ENCODE measurements at regions not wholly inside any gene's neighbourhood (a gene's known extent, or its start where the extent isn't known, plus 50 kb on each side); places are given as distances from the start of the nearest gene placed in this dataset.
"Not testable (repeated sequence)": the region's sequence is repeated elsewhere in the genome, so short reads cannot be mapped to it uniquely, and the experiment has no call there.

DNA sequence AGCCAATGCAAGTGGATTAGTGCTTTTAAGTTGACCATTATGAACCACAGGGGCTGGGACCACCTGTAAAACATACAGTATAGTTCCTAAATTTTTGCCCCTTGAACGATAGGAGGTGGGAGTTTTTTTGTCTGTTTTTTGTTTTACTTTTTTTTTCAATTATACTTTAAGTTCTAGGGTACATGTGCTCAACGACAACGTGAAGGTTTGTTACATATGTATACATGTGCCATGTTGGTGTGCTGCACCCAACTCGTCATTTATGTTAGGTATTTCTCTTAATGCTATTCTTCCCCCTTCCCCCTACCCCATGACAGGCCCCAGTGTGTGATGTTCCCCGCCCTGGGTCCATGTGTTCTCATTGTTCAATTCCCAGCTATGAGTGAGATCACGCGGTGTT is 1797.9 kb upstream of the PIK3C3 start:
- no peaks in the 10 kb centered on the region for H3K27me3 ChIP-seq (replicated peaks; ENCODE audit: control insufficient read depth, insufficient read depth, low read length, poor library complexity, severe bottlenecking)
- H3K27ac ChIP-seq (ENCODE audit: insufficient read depth, low read length, poor library complexity, severe bottlenecking): no peak overlapping the region
- no peak overlapping the region for H3K4me3 ChIP-seq (ENCODE audit: insufficient read depth, low read depth, low read length, poor library complexity, severe bottlenecking)
- H3K9me3 ChIP-seq (ENCODE audit: control insufficient read depth, low read length): no peaks in the 10 kb centered on the region
- H3K36me3 ChIP-seq (ENCODE audit: control insufficient read depth, insufficient read depth, low read length): no peaks in the 10 kb centered on the region
- DNase-seq: no peak
- no peaks in the 10 kb centered on the region for H3K4me1 ChIP-seq (ENCODE audit: control insufficient read depth, insufficient read depth, low read length, poor library complexity, severe bottlenecking)

GRCh38 chr18:40152859-40153258 is 1802.2 kb upstream of the PIK3C3 start:
- no peaks in the 10 kb centered on the region for H3K27me3 ChIP-seq (replicated peaks; ENCODE audit: control insufficient read depth, insufficient read depth, low read length, poor library complexity, severe bottlenecking)
- no peak overlapping the region for H3K27ac ChIP-seq (ENCODE audit: insufficient read depth, low read length, poor library complexity, severe bottlenecking)
- H3K36me3 ChIP-seq (ENCODE audit: control insufficient read depth, insufficient read depth, low read length): no peaks in the 10 kb centered on the region
- no peak for DNase-seq
- H3K4me1 ChIP-seq (ENCODE audit: control insufficient read depth, insufficient read depth, low read length, poor library complexity, severe bottlenecking): no peaks in the 10 kb centered on the region
- H3K9me3 ChIP-seq (ENCODE audit: control insufficient read depth, low read length): no peaks in the 10 kb centered on the region
- H3K4me3 ChIP-seq (ENCODE audit: insufficient read depth, low read depth, low read length, poor library complexity, severe bottlenecking): no peak overlapping the region

DNA sequence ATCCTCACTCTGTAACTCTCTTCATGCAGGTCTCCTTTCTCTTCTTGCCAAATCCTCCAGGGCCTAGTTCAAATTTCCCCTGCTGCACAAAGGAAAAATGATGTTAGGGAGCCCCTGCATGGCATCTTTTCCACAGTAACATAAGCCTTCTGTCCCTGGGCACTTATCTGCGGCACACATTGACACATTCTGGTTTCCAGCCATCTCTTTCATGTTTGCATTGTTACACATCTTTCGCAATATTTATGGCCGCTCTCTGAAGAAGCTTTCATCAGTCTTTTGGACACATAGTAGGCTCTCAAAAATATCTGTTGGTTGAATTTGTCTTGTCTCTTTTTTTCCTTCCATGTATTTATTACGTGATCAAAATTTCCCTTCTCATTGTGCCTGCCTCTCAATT is 1806.1 kb upstream of the PIK3C3 start:
- no peaks in the 10 kb centered on the region for H3K36me3 ChIP-seq (ENCODE audit: control insufficient read depth, insufficient read depth, low read length)
- no peaks in the 10 kb centered on the region for H3K9me3 ChIP-seq (ENCODE audit: control insufficient read depth, low read length)
- no peaks in the 10 kb centered on the region for H3K4me1 ChIP-seq (ENCODE audit: control insufficient read depth, insufficient read depth, low read length, poor library complexity, severe bottlenecking)
- H3K4me3 ChIP-seq (ENCODE audit: insufficient read depth, low read depth, low read length, poor library complexity, severe bottlenecking): no peak overlapping the region
- DNase-seq: no peak
- H3K27me3 ChIP-seq (replicated peaks; ENCODE audit: control insufficient read depth, insufficient read depth, low read length, poor library complexity, severe bottlenecking): no peaks in the 10 kb centered on the region
- no peak overlapping the region for H3K27ac ChIP-seq (ENCODE audit: insufficient read depth, low read length, poor library complexity, severe bottlenecking)

GRCh38 chr18:40133253-40133652 is 1821.8 kb upstream of the PIK3C3 start:
- Histone ChIP-seq H3K36me3 (ENCODE audit: control insufficient read depth, insufficient read depth, low read length) (no peaks in the 10 kb centered on the region), H3K4me1 (ENCODE audit: control insufficient read depth, insufficient read depth, low read length, poor library complexity, severe bottlenecking) (no peaks in the 10 kb centered on the region), H3K4me3 (ENCODE audit: insufficient read depth, low read depth, low read length, poor library complexity, severe bottlenecking) (no peak overlapping the region), H3K27me3 (replicated peaks; ENCODE audit: control insufficient read depth, insufficient read depth, low read length, poor library complexity, severe bottlenecking) (no peaks in the 10 kb centered on the region), H3K9me3 (ENCODE audit: control insufficient read depth, low read length) (no peaks in the 10 kb centered on the region), H3K27ac (ENCODE audit: insufficient read depth, low read length, poor library complexity, severe bottlenecking) (no peak overlapping the region)
- DNase-seq: no peak

GRCh38 chr18:40132438-40132837 is 1822.6 kb upstream of the PIK3C3 start:
- H3K9me3 ChIP-seq (ENCODE audit: control insufficient read depth, low read length); H3K4me1 ChIP-seq (ENCODE audit: control insufficient read depth, insufficient read depth, low read length, poor library complexity, severe bottlenecking); DNase-seq; H3K4me3 ChIP-seq (ENCODE audit: insufficient read depth, low read depth, low read length, poor library complexity, severe bottlenecking); H3K36me3 ChIP-seq (ENCODE audit: control insufficient read depth, insufficient read depth, low read length); H3K27ac ChIP-seq (ENCODE audit: insufficient read depth, low read length, poor library complexity, severe bottlenecking); H3K27me3 ChIP-seq (replicated peaks; ENCODE audit: control insufficient read depth, insufficient read depth, low read length, poor library complexity, severe bottlenecking): not testable (repeated sequence)

DNA sequence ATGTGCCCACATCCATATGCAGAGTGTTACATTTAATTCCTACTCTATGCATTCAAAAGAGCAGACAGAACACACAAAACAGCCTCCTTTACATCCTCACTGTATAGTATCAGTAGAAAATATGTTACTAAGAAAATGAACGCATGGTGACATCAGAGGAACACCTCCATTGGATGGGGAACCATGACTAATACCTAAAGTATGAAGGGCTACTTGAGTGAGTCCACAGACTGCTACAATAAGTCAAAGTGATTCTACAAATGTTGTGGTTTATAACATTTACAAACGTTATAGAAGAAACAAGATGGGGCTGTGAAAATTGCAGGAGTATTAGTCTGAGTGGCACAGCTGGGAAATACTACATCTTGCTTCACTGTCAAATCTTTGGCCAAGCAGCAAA is 1830.9 kb upstream of the PIK3C3 start:
- Histone ChIP-seq H3K4me3 (ENCODE audit: insufficient read depth, low read depth, low read length, poor library complexity, severe bottlenecking) (no peak overlapping the region), H3K36me3 (ENCODE audit: control insufficient read depth, insufficient read depth, low read length) (no peaks in the 10 kb centered on the region), H3K27ac (ENCODE audit: insufficient read depth, low read length, poor library complexity, severe bottlenecking) (no peak overlapping the region), H3K4me1 (ENCODE audit: control insufficient read depth, insufficient read depth, low read length, poor library complexity, severe bottlenecking) (no peaks in the 10 kb centered on the region), H3K9me3 (ENCODE audit: control insufficient read depth, low read length) (peaks cover 6% of the 10 kb centered on the region), H3K27me3 (replicated peaks; ENCODE audit: control insufficient read depth, insufficient read depth, low read length, poor library complexity, severe bottlenecking) (no peaks in the 10 kb centered on the region)
- no peak for DNase-seq

DNA sequence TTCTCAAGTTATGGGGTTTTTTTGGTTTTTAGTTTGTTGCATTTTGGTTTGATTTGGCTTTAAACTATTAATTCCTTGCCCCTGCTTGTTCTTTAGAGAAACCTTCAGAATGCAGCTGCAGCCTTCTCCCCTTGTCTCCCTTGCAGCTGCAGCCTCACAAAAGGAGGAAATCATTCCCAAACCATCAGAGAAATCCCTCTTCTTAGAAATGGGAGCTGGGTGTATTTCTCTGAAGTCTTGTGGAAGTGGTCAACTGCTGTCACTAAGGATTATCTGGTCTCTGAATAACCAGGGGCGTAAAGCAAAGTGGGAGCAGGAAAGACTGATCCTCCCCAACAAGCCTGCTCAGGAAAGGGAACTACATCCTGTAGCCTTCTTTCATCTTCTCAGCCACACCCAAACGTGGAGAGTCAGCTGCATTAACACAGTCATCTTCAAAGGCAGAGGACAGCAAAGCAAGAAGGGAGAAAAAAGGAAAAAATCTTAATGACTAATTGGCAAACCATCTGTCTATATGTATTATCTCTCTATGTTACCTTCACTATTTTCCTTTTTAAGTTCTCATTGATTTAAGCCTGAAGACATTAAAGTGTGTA is 1834.1 kb upstream of the PIK3C3 start:
- Histone ChIP-seq H3K4me3 (ENCODE audit: insufficient read depth, low read depth, low read length, poor library complexity, severe bottlenecking) (no peak overlapping the region), H3K27me3 (replicated peaks; ENCODE audit: control insufficient read depth, insufficient read depth, low read length, poor library complexity, severe bottlenecking) (no peaks in the 10 kb centered on the region), H3K36me3 (ENCODE audit: control insufficient read depth, insufficient read depth, low read length) (no peaks in the 10 kb centered on the region), H3K27ac (ENCODE audit: insufficient read depth, low read length, poor library complexity, severe bottlenecking) (no peak overlapping the region), H3K9me3 (ENCODE audit: control insufficient read depth, low read length) (peaks cover 6% of the 10 kb centered on the region), H3K4me1 (ENCODE audit: control insufficient read depth, insufficient read depth, low read length, poor library complexity, severe bottlenecking) (no peaks in the 10 kb centered on the region)
- no peak for DNase-seq

DNA sequence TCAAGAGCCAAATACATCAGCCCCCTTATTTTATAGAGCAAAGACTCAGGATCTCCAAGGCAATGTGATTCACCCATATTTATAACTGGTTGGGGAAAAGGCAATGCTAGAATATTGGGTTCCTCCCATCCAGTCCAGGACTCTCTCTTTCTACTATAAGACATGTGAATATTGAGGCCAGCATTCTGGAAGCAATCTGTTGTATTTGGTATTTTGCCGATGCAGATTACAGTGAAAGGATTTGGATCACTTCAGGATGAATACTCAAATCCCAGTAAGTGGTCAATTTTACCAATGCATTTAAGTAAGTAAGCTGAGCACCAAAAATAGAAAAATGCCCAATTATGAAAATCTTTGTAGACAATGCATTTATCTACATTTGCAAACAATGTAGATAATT is 1834.7 kb upstream of the PIK3C3 start:
- no peaks in the 10 kb centered on the region for H3K27me3 ChIP-seq (replicated peaks; ENCODE audit: control insufficient read depth, insufficient read depth, low read length, poor library complexity, severe bottlenecking)
- no peak overlapping the region for H3K4me3 ChIP-seq (ENCODE audit: insufficient read depth, low read depth, low read length, poor library complexity, severe bottlenecking)
- peaks cover 6% of the 10 kb centered on the region for H3K9me3 ChIP-seq (ENCODE audit: control insufficient read depth, low read length)

GRCh38 chr18:40119581-40119980 is 1835.5 kb upstream of the PIK3C3 start:
- not testable (repeated sequence) for H3K36me3 ChIP-seq (ENCODE audit: control insufficient read depth, insufficient read depth, low read length); H3K27me3 ChIP-seq (replicated peaks; ENCODE audit: control insufficient read depth, insufficient read depth, low read length, poor library complexity, severe bottlenecking); H3K27ac ChIP-seq (ENCODE audit: insufficient read depth, low read length, poor library complexity, severe bottlenecking); H3K4me3 ChIP-seq (ENCODE audit: insufficient read depth, low read depth, low read length, poor library complexity, severe bottlenecking); DNase-seq; H3K9me3 ChIP-seq (ENCODE audit: control insufficient read depth, low read length); H3K4me1 ChIP-seq (ENCODE audit: control insufficient read depth, insufficient read depth, low read length, poor library complexity, severe bottlenecking)

More for the DNA sequence above, 1834.7 kb upstream of the PIK3C3 start:
- Histone ChIP-seq H3K36me3 (ENCODE audit: control insufficient read depth, insufficient read depth, low read length) (no peaks in the 10 kb centered on the region), H3K4me1 (ENCODE audit: control insufficient read depth, insufficient read depth, low read length, poor library complexity, severe bottlenecking) (no peaks in the 10 kb centered on the region), H3K27ac (ENCODE audit: insufficient read depth, low read length, poor library complexity, severe bottlenecking) (no peak overlapping the region)
- DNase-seq: no peak

- Histone ChIP-seq H3K4me1 (ENCODE audit: control insufficient read depth, insufficient read depth, low read length, poor library complexity, severe bottlenecking) (no peaks in the 10 kb centered on the region), H3K27ac (ENCODE audit: insufficient read depth, low read length, poor library complexity, severe bottlenecking) (no peak overlapping the region), H3K36me3 (ENCODE audit: control insufficient read depth, insufficient read depth, low read length) (no peaks in the 10 kb centered on the region), H3K9me3 (ENCODE audit: control insufficient read depth, low read length) (no peaks in the 10 kb centered on the region), H3K4me3 (ENCODE audit: insufficient read depth, low read depth, low read length, poor library complexity, severe bottlenecking) (no peak overlapping the region), H3K27me3 (replicated peaks; ENCODE audit: control insufficient read depth, insufficient read depth, low read length, poor library complexity, severe bottlenecking) (no peaks in the 10 kb centered on the region)
- no peak for DNase-seq
Measured at GRCh38 chr18:40110455-40110854, 1844.6 kb upstream of the PIK3C3 start.

Data from effector memory CD4-positive, alpha-beta T cell (primary cell).